HepG2 (cell line): ENCODE measurements at regions not wholly inside any gene's neighbourhood (a gene's known extent, or its start where the extent isn't known, plus 50 kb on each side); places are given as distances from the start of the nearest gene placed in this dataset.

Experiments used
- BRCA1 ChIP-seq: sonication (generic); formaldehyde crosslinking; IDR thresholded peaks from 2 replicates; pipeline ENCODE4 v1.4.0; 2020; ENCODE audit warnings: missing genetic modification reagents
- GLI4 ChIP-seq: sonication (generic); formaldehyde crosslinking; IDR thresholded peaks from 2 replicates; pipeline ENCODE4 v1.5.1; 2020; ENCODE audit warnings: missing genetic modification reagents, mild to moderate bottlenecking, moderate library complexity, borderline replicate concordance
- ISX ChIP-seq: sonication (generic); formaldehyde crosslinking; conservative IDR thresholded peaks from 2 replicates; pipeline ENCODE4 v1.5.0; 2020; ENCODE audit warnings: missing genetic modification reagents
- MLLT10 ChIP-seq: sonication (generic); formaldehyde crosslinking; IDR thresholded peaks from 2 replicates; pipeline ENCODE4 v1.4.0; 2020; ENCODE audit warnings: missing genetic modification reagents
- PAX8 ChIP-seq: sonication (generic); formaldehyde crosslinking; IDR thresholded peaks from 2 replicates; pipeline ENCODE4 v1.8.0; 2022; ENCODE audit warnings: mild to moderate bottlenecking, missing genetic modification reagents, borderline replicate concordance
- POLR2G ChIP-seq: fragments of 200-400 bp; formaldehyde crosslinking; IDR thresholded peaks from 2 replicates; pipeline ENCODE4 v1.6.1; 2018; ENCODE audit warnings: mild to moderate bottlenecking, low read depth, low read length, moderate library complexity
- PRMT3 ChIP-seq: sonication (generic); formaldehyde crosslinking; IDR thresholded peaks from 2 replicates; pipeline ENCODE4 v1.8.1; 2022; ENCODE audit warnings: low read depth, mild to moderate bottlenecking, moderate library complexity, missing genetic modification reagents, borderline replicate concordance
- TBL1XR1 ChIP-seq: fragments of 150-350 bp; IDR thresholded peaks from 2 replicates; pipeline ENCODE4 v1.6.1; 2014; ENCODE audit warnings: borderline replicate concordance, low read length; ENCODE audit not compliant: partially characterized antibody
- UBTF ChIP-seq: sonication (generic); formaldehyde crosslinking; IDR thresholded peaks from 2 replicates; pipeline ENCODE4 v1.4.0; 2020; ENCODE audit warnings: mild to moderate bottlenecking, missing genetic modification reagents
- YY1 ChIP-seq: IDR thresholded peaks from 2 replicates; pipeline ENCODE4 v1.6.1; 2011; ENCODE audit warnings: low read length, low read depth, moderate library complexity, mild to moderate bottlenecking; ENCODE audit not compliant: insufficient read depth, insufficient replicate concordance
- ZNF101 ChIP-seq: sonication (generic); formaldehyde crosslinking; IDR thresholded peaks from 2 replicates; pipeline ENCODE4 v1.4.0; 2020; ENCODE audit warnings: mild to moderate bottlenecking, low read depth, missing genetic modification reagents, borderline replicate concordance
- ZNF17 ChIP-seq: sonication (generic); formaldehyde crosslinking; IDR thresholded peaks from 2 replicates; pipeline ENCODE4 v1.5.0; 2020; ENCODE audit warnings: mild to moderate bottlenecking, missing genetic modification reagents
- ZNF205 ChIP-seq: IDR thresholded peaks from 2 replicates; pipeline ENCODE4 v1.6.1; 2018; ENCODE audit warnings: missing biosample characterization, missing genetic modification reagents
- ZNF335 ChIP-seq: sonication (generic); formaldehyde crosslinking; IDR thresholded peaks from 2 replicates; pipeline ENCODE4 v1.4.0; 2020; ENCODE audit warnings: missing genetic modification reagents
- ZNF33A ChIP-seq: sonication (generic); formaldehyde crosslinking; IDR thresholded peaks from 2 replicates; pipeline ENCODE4 v1.5.1; 2020; ENCODE audit warnings: missing genetic modification reagents, mild to moderate bottlenecking, moderate library complexity, borderline replicate concordance
- ZNF574 ChIP-seq: sonication (generic); formaldehyde crosslinking; IDR thresholded peaks from 2 replicates; pipeline ENCODE4 v1.4.0; 2020; ENCODE audit warnings: missing genetic modification reagents
- ZNF605 ChIP-seq: sonication (generic); formaldehyde crosslinking; IDR thresholded peaks from 2 replicates; pipeline ENCODE4 v1.8.0; 2022; ENCODE audit warnings: mild to moderate bottlenecking, missing genetic modification reagents
- ZNF713 ChIP-seq: sonication (generic); formaldehyde crosslinking; IDR thresholded peaks from 2 replicates; pipeline ENCODE4 v1.4.0; 2020; ENCODE audit warnings: mild to moderate bottlenecking, missing genetic modification reagents
- TF ChIP-seq, protein P1 (sequence below): sonication (generic); formaldehyde crosslinking; IDR thresholded peaks from 2 replicates; pipeline ENCODE4 v1.4.0; 2020; ENCODE audit warnings: missing genetic modification reagents
- TF ChIP-seq, protein P2 (sequence below): sonication (generic); formaldehyde crosslinking; IDR thresholded peaks from 2 replicates; pipeline ENCODE4 v1.5.0; 2020; ENCODE audit warnings: mild to moderate bottlenecking, missing genetic modification reagents

DNA sequence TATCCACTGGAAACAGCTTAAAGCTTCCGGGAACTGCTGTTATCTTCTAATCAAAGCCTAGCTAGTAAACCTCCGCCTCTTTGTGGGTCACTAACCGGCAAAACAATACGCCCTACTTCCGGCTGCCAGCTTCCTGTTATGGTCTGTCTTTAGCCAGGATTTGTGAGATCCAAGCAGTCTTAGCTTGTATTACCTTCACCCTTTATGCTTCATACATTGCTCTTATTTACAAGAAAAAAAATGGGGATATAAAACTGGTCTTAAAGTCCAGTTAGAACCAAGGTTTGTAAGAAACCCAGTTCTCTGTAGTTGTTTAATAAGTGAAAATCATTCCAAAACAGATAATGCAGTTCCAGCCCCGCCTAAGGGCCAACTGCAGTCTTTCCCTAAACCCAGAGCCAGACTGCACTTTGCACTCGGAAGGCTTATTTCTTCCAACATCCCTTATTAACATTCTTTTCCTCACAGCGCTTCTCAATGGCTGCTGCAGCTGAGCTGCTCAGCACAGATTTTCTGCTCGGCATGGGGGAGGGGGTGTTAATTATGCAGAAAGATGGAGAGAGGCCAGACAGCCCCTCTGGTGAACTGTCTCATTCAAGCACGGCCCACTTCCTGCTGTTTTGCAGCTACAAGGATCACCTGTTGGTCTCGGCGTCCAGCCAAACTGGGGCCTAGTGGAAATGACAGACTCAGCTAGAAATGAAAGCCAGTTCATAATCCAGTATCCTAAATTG is 368.4 kb downstream of the KLF12 start (continued):
- no peak for TF ChIP-seq UBTF (CRISPR knock-in tag)
- no peak for TF ChIP-seq ISX (CRISPR knock-in tag)
- no peak for TF ChIP-seq MLLT10 (CRISPR knock-in tag)
- no peak for TF ChIP-seq PAX8
- no peak for TF ChIP-seq PRMT3 (CRISPR knock-in tag)
- TF ChIP-seq ZNF205 (CRISPR knock-in tag), result no peak
- TF ChIP-seq GLI4, result no peak
- no peak; the same call in none of the 2 replicates for TF ChIP-seq ZNF574 (CRISPR knock-in tag)
- TF ChIP-seq TBL1XR1, result peak; percentile 7
- no peak for TF ChIP-seq ZNF17
- peak; percentile 74; the same call in 1 of the 2 replicates for TF ChIP-seq ZNF335
- TF ChIP-seq ZNF605 (CRISPR knock-in tag), result peak; percentile 35; the same call in 1 of the 2 replicates
- no peak for TF ChIP-seq BRCA1
- peak; percentile 27 for TF ChIP-seq YY1
- TF ChIP-seq ZNF713 (CRISPR knock-in tag), result no peak
- TF ChIP-seq ZNF101, result no peak
- no peak for TF ChIP-seq ZNF33A (CRISPR knock-in tag)
- TF ChIP-seq, protein P1, sequence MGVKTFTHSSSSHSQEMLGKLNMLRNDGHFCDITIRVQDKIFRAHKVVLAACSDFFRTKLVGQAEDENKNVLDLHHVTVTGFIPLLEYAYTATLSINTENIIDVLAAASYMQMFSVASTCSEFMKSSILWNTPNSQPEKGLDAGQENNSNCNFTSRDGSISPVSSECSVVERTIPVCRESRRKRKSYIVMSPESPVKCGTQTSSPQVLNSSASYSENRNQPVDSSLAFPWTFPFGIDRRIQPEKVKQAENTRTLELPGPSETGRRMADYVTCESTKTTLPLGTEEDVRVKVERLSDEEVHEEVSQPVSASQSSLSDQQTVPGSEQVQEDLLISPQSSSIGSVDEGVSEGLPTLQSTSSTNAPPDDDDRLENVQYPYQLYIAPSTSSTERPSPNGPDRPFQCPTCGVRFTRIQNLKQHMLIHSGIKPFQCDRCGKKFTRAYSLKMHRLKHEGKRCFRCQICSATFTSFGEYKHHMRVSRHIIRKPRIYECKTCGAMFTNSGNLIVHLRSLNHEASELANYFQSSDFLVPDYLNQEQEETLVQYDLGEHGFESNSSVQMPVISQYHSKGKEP (CRISPR knock-in tag), result no peak
- TF ChIP-seq POLR2G, result no peak
- TF ChIP-seq, protein P2, sequence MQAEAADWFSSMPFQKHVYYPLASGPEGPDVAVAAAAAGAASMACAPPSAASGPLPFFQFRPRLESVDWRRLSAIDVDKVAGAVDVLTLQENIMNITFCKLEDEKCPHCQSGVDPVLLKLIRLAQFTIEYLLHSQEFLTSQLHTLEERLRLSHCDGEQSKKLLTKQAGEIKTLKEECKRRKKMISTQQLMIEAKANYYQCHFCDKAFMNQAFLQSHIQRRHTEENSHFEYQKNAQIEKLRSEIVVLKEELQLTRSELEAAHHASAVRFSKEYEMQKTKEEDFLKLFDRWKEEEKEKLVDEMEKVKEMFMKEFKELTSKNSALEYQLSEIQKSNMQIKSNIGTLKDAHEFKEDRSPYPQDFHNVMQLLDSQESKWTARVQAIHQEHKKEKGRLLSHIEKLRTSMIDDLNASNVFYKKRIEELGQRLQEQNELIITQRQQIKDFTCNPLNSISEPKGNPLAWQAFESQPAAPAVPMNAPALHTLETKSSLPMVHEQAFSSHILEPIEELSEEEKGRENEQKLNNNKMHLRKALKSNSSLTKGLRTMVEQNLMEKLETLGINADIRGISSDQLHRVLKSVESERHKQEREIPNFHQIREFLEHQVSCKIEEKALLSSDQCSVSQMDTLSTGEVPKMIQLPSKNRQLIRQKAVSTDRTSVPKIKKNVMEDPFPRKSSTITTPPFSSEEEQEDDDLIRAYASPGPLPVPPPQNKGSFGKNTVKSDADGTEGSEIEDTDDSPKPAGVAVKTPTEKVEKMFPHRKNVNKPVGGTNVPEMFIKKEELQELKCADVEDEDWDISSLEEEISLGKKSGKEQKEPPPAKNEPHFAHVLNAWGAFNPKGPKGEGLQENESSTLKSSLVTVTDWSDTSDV (CRISPR knock-in tag), result no peak
